ENCODE measurements at regions not wholly inside any gene's neighbourhood (a gene's known extent, or its start where the extent isn't known, plus 50 kb on each side); places are given as distances from the start of the nearest gene placed in this dataset.

- H3K79me1 ChIP-seq (ENCODE audit: low read length) = no peaks in the 10 kb centered on the region
- no peak overlapping the region for H3K4ac ChIP-seq (ENCODE audit: low read depth, low read length)
- no peak overlapping the region for H2BK15ac ChIP-seq (replicated peaks; ENCODE audit: low read depth)
- no peak overlapping the region for H4K5ac ChIP-seq (ENCODE audit: low read length)
- H3K23ac ChIP-seq (ENCODE audit: low read length) = no peak overlapping the region
- H3K56ac ChIP-seq (ENCODE audit: low read length) = no peak overlapping the region
- H3K79me2 ChIP-seq (ENCODE audit: control insufficient read depth, insufficient read depth, low read length) = no peaks in the 10 kb centered on the region
- H2AK5ac ChIP-seq (ENCODE audit: low read length) = no peak overlapping the region
- H3K18ac ChIP-seq (ENCODE audit: low read length) = no peak overlapping the region
- H3K27me3 ChIP-seq (ENCODE audit: insufficient read depth, low read length, poor library complexity) = no peaks in the 10 kb centered on the region
- DNase-seq = no peak
- H3K9ac ChIP-seq (ENCODE audit: low read length) = no peak overlapping the region
- no peak overlapping the region for H2BK120ac ChIP-seq (ENCODE audit: low read depth, low read length)
- no CpG with 5 or more reads among the region's 2 CpGs for WGBS (ENCODE audit: extremely low coverage, insufficient coverage, low lambda C conversion rate)
- no peak overlapping the region for H3K4me3 ChIP-seq (ENCODE audit: low read length)
- H3K27ac ChIP-seq (ENCODE audit: low read depth, low read length) = no peak overlapping the region
- H4K8ac ChIP-seq (ENCODE audit: low read depth, low read length) = no peak overlapping the region
- no peak overlapping the region for H3K4me2 ChIP-seq (ENCODE audit: low read length)
- H3K36me3 ChIP-seq (ENCODE audit: control insufficient read depth, insufficient read depth, low read length) = no peaks in the 10 kb centered on the region
- no peaks in the 10 kb centered on the region for H3K4me1 ChIP-seq (ENCODE audit: control insufficient read depth, low read depth, low read length)
- H2BK5ac ChIP-seq (ENCODE audit: low read length) = no peak overlapping the region
Observed at GRCh38 chr4:164108971-164109370, 614.5 kb downstream of the TMA16 start.

- no peaks in the 10 kb centered on the region for H3K79me1 ChIP-seq (ENCODE audit: low read length)
- H3K9ac ChIP-seq (ENCODE audit: low read length) = no peak overlapping the region
- no peak overlapping the region for H4K5ac ChIP-seq (ENCODE audit: low read length)
- no peak overlapping the region for H3K4me3 ChIP-seq (ENCODE audit: low read length)
- H3K79me2 ChIP-seq (ENCODE audit: control insufficient read depth, insufficient read depth, low read length) = no peaks in the 10 kb centered on the region
- H3K4ac ChIP-seq (ENCODE audit: low read depth, low read length) = no peak overlapping the region
- no peak overlapping the region for H3K27ac ChIP-seq (ENCODE audit: low read depth, low read length)
- no peak overlapping the region for H2BK5ac ChIP-seq (ENCODE audit: low read length)
- no peak overlapping the region for H3K18ac ChIP-seq (ENCODE audit: low read length)
- no peak overlapping the region for H3K56ac ChIP-seq (ENCODE audit: low read length)
- no CpG with 5 or more reads among the region's 4 CpGs for WGBS (ENCODE audit: extremely low coverage, insufficient coverage, low lambda C conversion rate)
- no peaks in the 10 kb centered on the region for H3K36me3 ChIP-seq (ENCODE audit: control insufficient read depth, insufficient read depth, low read length)
- no peak for DNase-seq
- no peak overlapping the region for H3K4me2 ChIP-seq (ENCODE audit: low read length)
- no peak overlapping the region for H4K8ac ChIP-seq (ENCODE audit: low read depth, low read length)
- no peaks in the 10 kb centered on the region for H3K4me1 ChIP-seq (ENCODE audit: control insufficient read depth, low read depth, low read length)
- no peak overlapping the region for H3K23ac ChIP-seq (ENCODE audit: low read length)
- no peaks in the 10 kb centered on the region for H3K27me3 ChIP-seq (ENCODE audit: insufficient read depth, low read length, poor library complexity)
- H2AK5ac ChIP-seq (ENCODE audit: low read length) = no peak overlapping the region
- H2BK15ac ChIP-seq (replicated peaks; ENCODE audit: low read depth) = no peak overlapping the region
- no peak overlapping the region for H2BK120ac ChIP-seq (ENCODE audit: low read depth, low read length)
Observed at GRCh38 chr4:164109503-164109902, 615.0 kb downstream of the TMA16 start.

- Histone ChIP-seq H3K27ac (ENCODE audit: low read depth, low read length) (no peak overlapping the region), H3K79me1 (ENCODE audit: low read length) (no peaks in the 10 kb centered on the region), H4K5ac (ENCODE audit: low read length) (no peak overlapping the region), H2BK5ac (ENCODE audit: low read length) (no peak overlapping the region), H3K79me2 (ENCODE audit: control insufficient read depth, insufficient read depth, low read length) (no peaks in the 10 kb centered on the region), H2AK5ac (ENCODE audit: low read length) (no peak overlapping the region), H3K4ac (ENCODE audit: low read depth, low read length) (no peak overlapping the region), H2BK120ac (ENCODE audit: low read depth, low read length) (no peak overlapping the region), H3K4me2 (ENCODE audit: low read length) (no peak overlapping the region), H3K23ac (ENCODE audit: low read length) (no peak overlapping the region), H3K36me3 (ENCODE audit: control insufficient read depth, insufficient read depth, low read length) (no peaks in the 10 kb centered on the region), H4K8ac (ENCODE audit: low read depth, low read length) (no peak overlapping the region), H3K56ac (ENCODE audit: low read length) (no peak overlapping the region), H2BK15ac (replicated peaks; ENCODE audit: low read depth) (no peak overlapping the region), H3K18ac (ENCODE audit: low read length) (no peak overlapping the region), H3K27me3 (ENCODE audit: insufficient read depth, low read length, poor library complexity) (no peaks in the 10 kb centered on the region), H3K4me3 (ENCODE audit: low read length) (no peak overlapping the region), H3K9ac (ENCODE audit: low read length) (no peak overlapping the region), H3K4me1 (ENCODE audit: control insufficient read depth, low read depth, low read length) (no peaks in the 10 kb centered on the region)
- no peak for DNase-seq
- WGBS (ENCODE audit: extremely low coverage, insufficient coverage, low lambda C conversion rate) = no CpG with 5 or more reads among the region's 2 CpGs
Observed at GRCh38 chr4:164115236-164115635, 620.7 kb downstream of the TMA16 start.

GRCh38 chr4:164116286-164116685 is 621.8 kb downstream of the TMA16 start:
- H3K27ac ChIP-seq (ENCODE audit: low read depth, low read length) = no peak overlapping the region
- no peak overlapping the region for H3K4ac ChIP-seq (ENCODE audit: low read depth, low read length)
- H3K4me2 ChIP-seq (ENCODE audit: low read length) = no peak overlapping the region
- no peak overlapping the region for H3K56ac ChIP-seq (ENCODE audit: low read length)
- no peaks in the 10 kb centered on the region for H3K79me2 ChIP-seq (ENCODE audit: control insufficient read depth, insufficient read depth, low read length)
- no peaks in the 10 kb centered on the region for H3K27me3 ChIP-seq (ENCODE audit: insufficient read depth, low read length, poor library complexity)
- H4K8ac ChIP-seq (ENCODE audit: low read depth, low read length) = no peak overlapping the region
- no peak overlapping the region for H2BK5ac ChIP-seq (ENCODE audit: low read length)
- no peaks in the 10 kb centered on the region for H3K36me3 ChIP-seq (ENCODE audit: control insufficient read depth, insufficient read depth, low read length)
- no CpG with 5 or more reads among the region's 1 CpG for WGBS (ENCODE audit: extremely low coverage, insufficient coverage, low lambda C conversion rate)
- no peaks in the 10 kb centered on the region for H3K79me1 ChIP-seq (ENCODE audit: low read length)
- H3K4me3 ChIP-seq (ENCODE audit: low read length) = no peak overlapping the region
- H3K9ac ChIP-seq (ENCODE audit: low read length) = no peak overlapping the region
- no peaks in the 10 kb centered on the region for H3K4me1 ChIP-seq (ENCODE audit: control insufficient read depth, low read depth, low read length)
- H2BK15ac ChIP-seq (replicated peaks; ENCODE audit: low read depth) = no peak overlapping the region
- no peak overlapping the region for H4K5ac ChIP-seq (ENCODE audit: low read length)
- DNase-seq = no peak
- H3K18ac ChIP-seq (ENCODE audit: low read length) = no peak overlapping the region
- H3K23ac ChIP-seq (ENCODE audit: low read length) = no peak overlapping the region
- no peak overlapping the region for H2AK5ac ChIP-seq (ENCODE audit: low read length)
- H2BK120ac ChIP-seq (ENCODE audit: low read depth, low read length) = no peak overlapping the region

- H3K9ac ChIP-seq (ENCODE audit: low read length) = no peak overlapping the region
- no peak overlapping the region for H3K4ac ChIP-seq (ENCODE audit: low read depth, low read length)
- H2BK120ac ChIP-seq (ENCODE audit: low read depth, low read length) = no peak overlapping the region
- H3K27ac ChIP-seq (ENCODE audit: low read depth, low read length) = no peak overlapping the region
- no peaks in the 10 kb centered on the region for H3K36me3 ChIP-seq (ENCODE audit: control insufficient read depth, insufficient read depth, low read length)
- H3K27me3 ChIP-seq (ENCODE audit: insufficient read depth, low read length, poor library complexity) = no peaks in the 10 kb centered on the region
- H3K4me1 ChIP-seq (ENCODE audit: control insufficient read depth, low read depth, low read length) = no peaks in the 10 kb centered on the region
- DNase-seq = no peak
- H3K56ac ChIP-seq (ENCODE audit: low read length) = no peak overlapping the region
- no peak overlapping the region for H4K5ac ChIP-seq (ENCODE audit: low read length)
- no peak overlapping the region for H2BK15ac ChIP-seq (replicated peaks; ENCODE audit: low read depth)
- H2BK5ac ChIP-seq (ENCODE audit: low read length) = no peak overlapping the region
- H3K18ac ChIP-seq (ENCODE audit: low read length) = no peak overlapping the region
- no peaks in the 10 kb centered on the region for H3K79me2 ChIP-seq (ENCODE audit: control insufficient read depth, insufficient read depth, low read length)
- no CpG with 5 or more reads among the region's 2 CpGs for WGBS (ENCODE audit: extremely low coverage, insufficient coverage, low lambda C conversion rate)
- no peaks in the 10 kb centered on the region for H3K79me1 ChIP-seq (ENCODE audit: low read length)
- no peak overlapping the region for H2AK5ac ChIP-seq (ENCODE audit: low read length)
- no peak overlapping the region for H3K4me2 ChIP-seq (ENCODE audit: low read length)
- no peak overlapping the region for H4K8ac ChIP-seq (ENCODE audit: low read depth, low read length)
- no peak overlapping the region for H3K4me3 ChIP-seq (ENCODE audit: low read length)
- H3K23ac ChIP-seq (ENCODE audit: low read length) = no peak overlapping the region
Observed at GRCh38 chr4:164134388-164134787, 619.5 kb upstream of the SMIM31 start.

- WGBS (ENCODE audit: extremely low coverage, insufficient coverage, low lambda C conversion rate) = no CpG with 5 or more reads among the region's 2 CpGs
- H2BK120ac ChIP-seq (ENCODE audit: low read depth, low read length) = no peak overlapping the region
- no peak overlapping the region for H4K5ac ChIP-seq (ENCODE audit: low read length)
- H3K18ac ChIP-seq (ENCODE audit: low read length) = no peak overlapping the region
- no peak overlapping the region for H3K9ac ChIP-seq (ENCODE audit: low read length)
- no peak overlapping the region for H4K8ac ChIP-seq (ENCODE audit: low read depth, low read length)
- no peak overlapping the region for H2AK5ac ChIP-seq (ENCODE audit: low read length)
- H3K4me2 ChIP-seq (ENCODE audit: low read length) = no peak overlapping the region
- no peak overlapping the region for H3K4ac ChIP-seq (ENCODE audit: low read depth, low read length)
- H2BK5ac ChIP-seq (ENCODE audit: low read length) = no peak overlapping the region
- peak; percentile 65 for DNase-seq
- H3K4me3 ChIP-seq (ENCODE audit: low read length) = no peak overlapping the region
- no peaks in the 10 kb centered on the region for H3K4me1 ChIP-seq (ENCODE audit: control insufficient read depth, low read depth, low read length)
- H3K27me3 ChIP-seq (ENCODE audit: insufficient read depth, low read length, poor library complexity) = no peaks in the 10 kb centered on the region
- H2BK15ac ChIP-seq (replicated peaks; ENCODE audit: low read depth) = no peak overlapping the region
- no peaks in the 10 kb centered on the region for H3K79me2 ChIP-seq (ENCODE audit: control insufficient read depth, insufficient read depth, low read length)
- H3K36me3 ChIP-seq (ENCODE audit: control insufficient read depth, insufficient read depth, low read length) = no peaks in the 10 kb centered on the region
- no peaks in the 10 kb centered on the region for H3K79me1 ChIP-seq (ENCODE audit: low read length)
- no peak overlapping the region for H3K27ac ChIP-seq (ENCODE audit: low read depth, low read length)
- H3K23ac ChIP-seq (ENCODE audit: low read length) = no peak overlapping the region
- H3K56ac ChIP-seq (ENCODE audit: low read length) = no peak overlapping the region
Observed at GRCh38 chr4:164136180-164136616, 617.7 kb upstream of the SMIM31 start.
